Esophagus muscularis mucosa (tissue), 4 donors: ENCODE measurements at regions not wholly inside any gene's neighbourhood (a gene's known extent, or its start where the extent isn't known, plus 50 kb on each side); places are given as distances from the start of the nearest gene placed in this dataset.

ENCODE experiments used
- DNase-seq: peaks from one replicate; pipeline ENCODE4 v3.0.0-alpha.2; 2017; ENCODE audit errors: extremely low spot score
- H3K27ac ChIP-seq, 4 donors: fragments of 200-600 bp; sonication (generic); replicated peaks in 1 of 4; 1 replicate in 3 of 4; 2 replicates in 1 of 4; pipeline ENCODE4 v1.5.1; 2016 to 2019; ENCODE audit warnings: mild to moderate bottlenecking in 1 of 4
- H3K27me3 ChIP-seq, 4 donors: fragments of 200-600 bp; sonication (generic); one replicate each; pipeline versions ENCODE4 v1.5.1 to v1.6.0; 2016 to 2019
- H3K36me3 ChIP-seq, 4 donors: fragments of 200-600 bp; sonication (generic); one replicate each; pipeline ENCODE4 v1.5.1; 2016 to 2019
- H3K4me1 ChIP-seq, 4 donors: fragments of 200-600 bp; sonication (generic); one replicate each; pipeline ENCODE4 v1.5.1; 2016 to 2019
- H3K4me3 ChIP-seq, 4 donors: fragments of 200-600 bp; sonication (generic); 1 replicate in 2 of 4; 2 replicates in 2 of 4; pipeline ENCODE4 v1.5.1; 2016 to 2019; ENCODE audit warnings: mild to moderate bottlenecking in 4 of 4, moderate library complexity in 1 of 4
- H3K9me3 ChIP-seq, 4 donors: fragments of 200-600 bp; sonication (generic); 1 replicate in 3 of 4; 2 replicates in 1 of 4; pipeline ENCODE4 v1.5.1; 2016 to 2019
- EP300 ChIP-seq: sonication (generic); formaldehyde crosslinking; IDR thresholded peaks from one replicate; pipeline ENCODE4 v1.6.1; 2017; ENCODE audit warnings: antibody characterized with exemption
- POLR2A ChIP-seq: fragments of 450-650 bp; IDR thresholded peaks from one replicate; pipeline ENCODE4 v1.6.1; 2017; ENCODE audit warnings: antibody characterized with exemption, moderate library complexity, mild to moderate bottlenecking, low read depth
- POLR2AphosphoS5 ChIP-seq, 2 donors: sonication (generic); formaldehyde crosslinking; IDR thresholded peaks; one replicate each; pipeline ENCODE4 v1.6.1; 2017; ENCODE audit warnings: antibody characterized with exemption in 2 of 2
- WGBS: methylation state at CpG from one replicate; pipeline ENCODE4 v1.1.5; 2018; 5-methylcytosine and 5-hydroxymethylcytosine counted together
- intact Hi-C: fragments of 100-400 bp; cut with DNase I; formaldehyde crosslinking; loops from one replicate; pipeline ENCODE4 v1.15.1; 2023
- TF ChIP-seq, protein P1 (sequence below), 3 experiments: fragments of 200-600 bp in 2 of 3; fragments of 450-650 bp in 1 of 3; sonication (generic) in 2 of 3; IDR thresholded peaks; one replicate each; pipeline ENCODE4 v1.5.1; 2017 to 2019; ENCODE audit warnings: antibody characterized with exemption in 3 of 3, mild to moderate bottlenecking in 2 of 3, moderate library complexity in 1 of 3

DNA sequence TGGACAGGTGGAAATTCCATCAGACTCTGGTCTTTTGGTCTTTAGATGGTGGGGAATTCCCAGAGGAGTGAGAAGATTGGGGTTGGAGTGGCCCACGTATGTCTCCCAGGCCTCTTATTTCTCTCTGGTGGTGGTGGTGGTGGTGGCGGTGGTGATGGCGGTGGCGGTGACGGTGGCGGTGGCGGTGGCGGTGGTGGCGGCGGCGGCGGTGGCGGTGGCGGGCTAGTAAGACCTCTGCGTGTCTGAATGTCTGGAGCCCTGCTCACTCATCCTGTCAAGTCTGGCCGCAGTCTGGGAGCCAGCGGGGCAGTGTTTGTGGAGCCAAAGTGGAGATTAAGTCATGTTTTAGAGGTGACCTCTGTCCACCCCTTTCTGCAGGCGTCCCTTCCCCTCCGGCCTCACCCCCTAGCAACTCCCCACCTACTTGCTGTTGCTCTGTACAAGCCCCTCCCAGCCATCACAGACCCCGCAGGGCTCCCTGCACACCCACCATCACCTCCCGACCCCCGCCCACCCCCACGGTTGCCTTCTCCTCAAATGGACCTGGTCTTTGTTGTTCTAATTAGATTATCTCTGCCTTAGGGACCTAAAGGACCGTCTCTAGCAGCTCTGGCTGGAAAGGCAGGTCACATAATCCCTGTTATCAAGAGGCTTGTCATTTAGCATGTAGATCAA lies 165.0 kb upstream of the TBX20 start:
- no peaks in the 10 kb centered on the region for H3K9me3 ChIP-seq
- peaks cover 0 to 6% (median 0%) of the 10 kb centered on the region in 4 donors for H3K4me1 ChIP-seq
- H3K4me3 ChIP-seq, result no peak overlapping the region
- 82% methylated on average over 24 of the region's 24 CpGs for WGBS
- TF ChIP-seq POLR2A (no peak), EP300 (no peak), POLR2AphosphoS5 (IDR thresholded peaks at IDR 0.05) (no peak)
- TF ChIP-seq, protein P1, sequence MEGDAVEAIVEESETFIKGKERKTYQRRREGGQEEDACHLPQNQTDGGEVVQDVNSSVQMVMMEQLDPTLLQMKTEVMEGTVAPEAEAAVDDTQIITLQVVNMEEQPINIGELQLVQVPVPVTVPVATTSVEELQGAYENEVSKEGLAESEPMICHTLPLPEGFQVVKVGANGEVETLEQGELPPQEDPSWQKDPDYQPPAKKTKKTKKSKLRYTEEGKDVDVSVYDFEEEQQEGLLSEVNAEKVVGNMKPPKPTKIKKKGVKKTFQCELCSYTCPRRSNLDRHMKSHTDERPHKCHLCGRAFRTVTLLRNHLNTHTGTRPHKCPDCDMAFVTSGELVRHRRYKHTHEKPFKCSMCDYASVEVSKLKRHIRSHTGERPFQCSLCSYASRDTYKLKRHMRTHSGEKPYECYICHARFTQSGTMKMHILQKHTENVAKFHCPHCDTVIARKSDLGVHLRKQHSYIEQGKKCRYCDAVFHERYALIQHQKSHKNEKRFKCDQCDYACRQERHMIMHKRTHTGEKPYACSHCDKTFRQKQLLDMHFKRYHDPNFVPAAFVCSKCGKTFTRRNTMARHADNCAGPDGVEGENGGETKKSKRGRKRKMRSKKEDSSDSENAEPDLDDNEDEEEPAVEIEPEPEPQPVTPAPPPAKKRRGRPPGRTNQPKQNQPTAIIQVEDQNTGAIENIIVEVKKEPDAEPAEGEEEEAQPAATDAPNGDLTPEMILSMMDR (IDR thresholded peaks at IDR 0.05), result no peak
- H3K27me3 ChIP-seq, result peaks cover 0 to 8% (median 0%) of the 10 kb centered on the region in 4 donors
- intact Hi-C loops, result no loop called here
- no peak for DNase-seq
- H3K27ac ChIP-seq, result no peak overlapping the region
- H3K36me3 ChIP-seq, result no peaks in the 10 kb centered on the region

DNA sequence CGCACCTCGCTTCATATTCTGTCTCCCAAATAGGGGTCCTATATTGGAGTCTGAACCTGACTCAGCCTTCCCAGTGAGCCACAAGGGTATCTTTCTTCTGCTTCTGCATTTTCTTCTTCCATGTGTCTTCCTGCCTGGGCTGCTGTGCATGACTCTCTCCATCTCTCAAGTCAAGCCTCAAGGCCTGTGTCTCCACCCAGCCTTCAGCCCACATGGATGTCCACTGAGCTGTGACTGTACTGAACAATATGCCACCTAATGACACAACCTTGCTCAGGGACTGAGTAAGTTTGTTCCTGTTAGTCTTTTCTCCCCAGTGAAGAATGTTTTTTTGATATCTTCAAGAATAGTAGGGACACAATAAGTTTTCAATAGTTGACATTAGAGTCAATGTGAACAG lies 162.7 kb upstream of the TBX20 start:
- Histone ChIP-seq H3K36me3 (no peaks in the 10 kb centered on the region), H3K27me3 (peaks cover 0 to 5% (median 0%) of the 10 kb centered on the region in 4 donors), H3K9me3 (no peaks in the 10 kb centered on the region), H3K4me3 (no peak overlapping the region), H3K27ac (no peak overlapping the region), H3K4me1 (peaks cover 0 to 6% (median 0%) of the 10 kb centered on the region in 4 donors)
- no peak for TF ChIP-seq EP300
- no peak for TF ChIP-seq POLR2A
- TF ChIP-seq, protein P1 (IDR thresholded peaks at IDR 0.05), result no peak
- no peak for TF ChIP-seq POLR2AphosphoS5 (IDR thresholded peaks at IDR 0.05)
- intact Hi-C loops, result no loop called here
- DNase-seq, result peak; percentile 60
- 100% methylated on average over 2 of the region's 2 CpGs for WGBS

DNA sequence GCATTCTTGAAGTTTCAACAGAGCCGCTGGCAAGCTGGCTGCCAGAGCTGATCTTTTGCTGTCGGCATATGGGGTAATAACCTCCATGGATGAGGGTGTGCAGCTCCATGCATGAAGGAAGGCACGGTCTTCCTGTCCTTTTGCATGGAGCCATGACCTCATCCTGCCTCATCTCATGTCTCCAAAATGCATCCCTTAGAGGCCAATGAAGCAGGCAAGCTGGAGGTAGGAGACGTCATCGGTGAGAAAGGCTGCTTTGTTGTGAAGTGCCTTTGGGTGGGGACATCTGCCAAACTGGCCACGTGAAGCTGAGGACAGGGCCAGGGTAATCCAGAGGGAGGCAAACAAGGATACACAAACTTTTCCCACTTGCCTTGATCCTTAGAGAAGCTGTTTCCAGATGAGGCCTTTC lies 161.5 kb upstream of the TBX20 start:
- H3K27me3 ChIP-seq, result peaks cover 0 to 5% (median 0%) of the 10 kb centered on the region in 4 donors
- no peak overlapping the region for H3K4me3 ChIP-seq
- H3K36me3 ChIP-seq, result no peaks in the 10 kb centered on the region
- WGBS, result 88% methylated on average over 6 of the region's 6 CpGs
- TF ChIP-seq POLR2AphosphoS5 (IDR thresholded peaks at IDR 0.05) (no peak), POLR2A (no peak), EP300 (no peak)
- TF ChIP-seq, protein P1 (IDR thresholded peaks at IDR 0.05), result no peak
- no peaks in the 10 kb centered on the region for H3K9me3 ChIP-seq
- peak; percentile 86 for DNase-seq
- peaks cover 0 to 6% (median 0%) of the 10 kb centered on the region in 4 donors for H3K4me1 ChIP-seq
- no peak overlapping the region for H3K27ac ChIP-seq
- intact Hi-C loops, result no loop called here

DNA sequence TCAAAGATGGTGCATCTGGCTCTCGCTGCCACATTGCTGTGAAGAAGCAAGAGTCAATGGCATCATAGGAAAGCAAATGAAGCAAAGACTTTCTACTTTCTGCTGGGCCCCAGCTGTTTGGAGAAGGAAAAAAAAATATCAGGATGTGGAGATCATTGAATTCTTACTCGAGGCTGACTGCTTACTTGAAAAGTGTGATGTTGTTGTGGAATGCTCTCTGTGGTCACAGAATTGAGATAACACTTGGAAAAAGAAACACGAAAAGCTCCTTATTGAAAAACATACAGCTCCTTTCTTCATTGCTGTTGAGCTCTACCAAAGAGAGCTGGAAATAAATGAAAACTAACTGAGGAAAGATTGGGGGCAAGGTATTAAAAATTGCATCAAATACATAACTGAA lies 157.4 kb upstream of the TBX20 start:
- TF ChIP-seq POLR2AphosphoS5 (IDR thresholded peaks at IDR 0.05), result no peak
- TF ChIP-seq EP300, result no peak
- TF ChIP-seq, protein P1 (IDR thresholded peaks at IDR 0.05), result no peak
- 72% methylated on average over 3 of the region's 3 CpGs for WGBS
- Histone ChIP-seq H3K4me3 (no peak overlapping the region), H3K9me3 (no peaks in the 10 kb centered on the region), H3K36me3 (no peaks in the 10 kb centered on the region), H3K27me3 (peaks cover 0 to 7% (median 0%) of the 10 kb centered on the region in 4 donors), H3K4me1 (peaks cover 0 to 6% (median 0%) of the 10 kb centered on the region in 4 donors), H3K27ac (no peak overlapping the region)
- DNase-seq, result no peak
- intact Hi-C loops, result no loop called here

DNA sequence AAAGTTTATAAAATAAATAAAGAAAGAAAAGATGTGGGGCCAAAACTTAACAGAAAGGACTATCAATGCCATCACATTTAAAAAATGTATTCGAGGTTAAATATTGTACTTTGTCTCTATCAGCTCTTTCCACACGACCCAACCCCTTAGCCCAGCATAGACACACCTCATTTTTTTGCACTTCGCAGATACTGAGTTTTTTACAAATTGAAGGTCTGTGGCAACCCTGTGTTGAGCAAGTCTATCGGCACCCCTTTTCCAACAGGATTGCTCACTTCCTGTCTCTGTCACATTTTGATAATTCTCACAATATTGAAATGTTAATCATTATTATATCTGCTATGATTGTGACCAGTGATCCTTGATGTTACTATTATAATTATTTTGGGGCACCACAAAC lies 151.6 kb upstream of the TBX20 start:
- H3K27ac ChIP-seq, result no peak overlapping the region
- peaks cover 0 to 11% (median 0%) of the 10 kb centered on the region in 4 donors for H3K27me3 ChIP-seq
- H3K4me1 ChIP-seq, result no peaks in the 10 kb centered on the region
- DNase-seq, result peak; percentile 42
- TF ChIP-seq, protein P1 (IDR thresholded peaks at IDR 0.05), result no peak
- no peak for TF ChIP-seq POLR2A
- TF ChIP-seq POLR2AphosphoS5 (IDR thresholded peaks at IDR 0.05), result no peak
- no peak for TF ChIP-seq EP300
- H3K36me3 ChIP-seq, result no peaks in the 10 kb centered on the region
- intact Hi-C loops, result no loop called here
- 64% methylated on average over 4 of the region's 4 CpGs for WGBS
- H3K9me3 ChIP-seq, result no peaks in the 10 kb centered on the region
- H3K4me3 ChIP-seq, result no peak overlapping the region
